ENCODE measurements at regions not wholly inside any gene's neighbourhood (a gene's known extent, or its start where the extent isn't known, plus 50 kb on each side); places are given as distances from the start of the nearest gene placed in this dataset.

DNA sequence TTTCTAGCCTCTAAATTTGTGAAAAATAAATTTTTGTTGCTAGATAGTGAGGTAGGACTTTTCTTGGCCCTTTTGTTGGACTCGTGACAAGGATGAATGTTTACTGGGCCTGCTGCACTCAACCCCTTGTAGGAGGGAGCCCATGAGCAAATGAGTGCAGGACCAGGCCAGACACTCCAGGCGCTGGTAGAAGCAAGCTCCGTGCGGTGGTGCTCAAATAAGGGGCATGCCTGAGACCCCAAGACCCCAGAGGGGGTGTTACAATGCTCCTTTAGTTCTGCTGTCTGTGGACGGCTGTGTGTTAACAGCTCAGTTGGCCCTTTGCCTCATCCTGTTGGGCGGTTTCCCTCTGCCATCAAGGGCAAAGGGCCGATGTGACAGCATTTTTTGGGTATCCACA lies 1195.3 kb upstream of the PHF14 start:
- CTCF ChIA-PET = no interaction called here
- no TSS peak for BruUV-seq (replicated peaks)

DNA sequence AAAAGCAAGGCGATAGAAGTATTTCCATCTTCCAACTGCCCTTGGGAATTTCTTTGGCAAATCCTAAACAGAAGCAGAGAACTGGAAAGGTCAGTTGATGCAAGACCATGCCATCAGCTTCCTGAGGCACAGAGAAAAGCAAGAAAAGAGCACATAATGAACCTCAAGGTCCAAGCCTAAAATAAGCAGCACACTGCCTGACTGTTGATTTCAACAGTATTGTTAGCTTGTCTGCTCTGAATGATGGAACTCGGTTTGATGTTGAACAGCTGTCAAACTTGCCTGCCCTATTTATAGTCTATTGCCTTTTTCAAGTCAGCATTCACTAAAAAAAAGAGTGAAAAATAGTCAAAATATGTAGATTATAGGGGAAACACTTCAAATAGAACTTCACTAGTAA lies 1192.0 kb upstream of the PHF14 start:
- no TSS peak for BruUV-seq (replicated peaks)
- Histone ChIP-seq H3K9me3 (ENCODE audit: low read depth, low read length, poor library complexity, severe bottlenecking) (peaks cover 19% of the 10 kb centered on the region), H3K36me3 (ENCODE audit: insufficient read depth, low read length, poor library complexity, severe bottlenecking) (no peaks in the 10 kb centered on the region), H3K27me3 (replicated peaks; ENCODE audit: insufficient read depth, low read depth, low read length, poor library complexity) (no peaks in the 10 kb centered on the region), H3K4me1 (ENCODE audit: insufficient read depth, low read length, poor library complexity, severe bottlenecking) (no peaks in the 10 kb centered on the region), H3K4me3 (ENCODE audit: low read depth, low read length, poor library complexity, severe bottlenecking) (no peak overlapping the region), H3K27ac (ENCODE audit: low read depth, low read length, poor library complexity, severe bottlenecking) (no peak overlapping the region)
- DNase-seq (ENCODE audit: low spot score) = no peak
- ChIA-PET CTCF (no interaction called here), POLR2A (ENCODE audit: low non-redundant PET) (no interaction called here)
- no peak for TF ChIP-seq EZH2 (IDR thresholded peaks at IDR 0.05; ENCODE audit: borderline replicate concordance, low read depth, low read length, poor library complexity, severe bottlenecking)
- TF ChIP-seq, protein P1, sequence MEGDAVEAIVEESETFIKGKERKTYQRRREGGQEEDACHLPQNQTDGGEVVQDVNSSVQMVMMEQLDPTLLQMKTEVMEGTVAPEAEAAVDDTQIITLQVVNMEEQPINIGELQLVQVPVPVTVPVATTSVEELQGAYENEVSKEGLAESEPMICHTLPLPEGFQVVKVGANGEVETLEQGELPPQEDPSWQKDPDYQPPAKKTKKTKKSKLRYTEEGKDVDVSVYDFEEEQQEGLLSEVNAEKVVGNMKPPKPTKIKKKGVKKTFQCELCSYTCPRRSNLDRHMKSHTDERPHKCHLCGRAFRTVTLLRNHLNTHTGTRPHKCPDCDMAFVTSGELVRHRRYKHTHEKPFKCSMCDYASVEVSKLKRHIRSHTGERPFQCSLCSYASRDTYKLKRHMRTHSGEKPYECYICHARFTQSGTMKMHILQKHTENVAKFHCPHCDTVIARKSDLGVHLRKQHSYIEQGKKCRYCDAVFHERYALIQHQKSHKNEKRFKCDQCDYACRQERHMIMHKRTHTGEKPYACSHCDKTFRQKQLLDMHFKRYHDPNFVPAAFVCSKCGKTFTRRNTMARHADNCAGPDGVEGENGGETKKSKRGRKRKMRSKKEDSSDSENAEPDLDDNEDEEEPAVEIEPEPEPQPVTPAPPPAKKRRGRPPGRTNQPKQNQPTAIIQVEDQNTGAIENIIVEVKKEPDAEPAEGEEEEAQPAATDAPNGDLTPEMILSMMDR (conservative IDR thresholded peaks at IDR 0.05; ENCODE audit: low read depth, low read length) = no peak
- intact Hi-C loops (cut with micrococcal nuclease; ENCODE audit: unreplicated experiment) = no loop called here

More for the DNA sequence above, 1195.3 kb upstream of the PHF14 start:
- intact Hi-C loops (cut with micrococcal nuclease; ENCODE audit: unreplicated experiment) = no loop called here
- Histone ChIP-seq H3K9me3 (ENCODE audit: low read depth, low read length, poor library complexity, severe bottlenecking) (peaks cover 15% of the 10 kb centered on the region), H3K27ac (ENCODE audit: low read depth, low read length, poor library complexity, severe bottlenecking) (no peak overlapping the region), H3K4me1 (ENCODE audit: insufficient read depth, low read length, poor library complexity, severe bottlenecking) (no peaks in the 10 kb centered on the region), H3K27me3 (replicated peaks; ENCODE audit: insufficient read depth, low read depth, low read length, poor library complexity) (no peaks in the 10 kb centered on the region), H3K36me3 (ENCODE audit: insufficient read depth, low read length, poor library complexity, severe bottlenecking) (no peaks in the 10 kb centered on the region), H3K4me3 (ENCODE audit: low read depth, low read length, poor library complexity, severe bottlenecking) (no peak overlapping the region)
- no peak for TF ChIP-seq EZH2 (IDR thresholded peaks at IDR 0.05; ENCODE audit: borderline replicate concordance, low read depth, low read length, poor library complexity, severe bottlenecking)
- TF ChIP-seq, protein P1 (conservative IDR thresholded peaks at IDR 0.05; ENCODE audit: low read depth, low read length) = no peak
- POLR2A ChIA-PET (ENCODE audit: low non-redundant PET) = no interaction called here
- no peak for DNase-seq (ENCODE audit: low spot score)

DNA sequence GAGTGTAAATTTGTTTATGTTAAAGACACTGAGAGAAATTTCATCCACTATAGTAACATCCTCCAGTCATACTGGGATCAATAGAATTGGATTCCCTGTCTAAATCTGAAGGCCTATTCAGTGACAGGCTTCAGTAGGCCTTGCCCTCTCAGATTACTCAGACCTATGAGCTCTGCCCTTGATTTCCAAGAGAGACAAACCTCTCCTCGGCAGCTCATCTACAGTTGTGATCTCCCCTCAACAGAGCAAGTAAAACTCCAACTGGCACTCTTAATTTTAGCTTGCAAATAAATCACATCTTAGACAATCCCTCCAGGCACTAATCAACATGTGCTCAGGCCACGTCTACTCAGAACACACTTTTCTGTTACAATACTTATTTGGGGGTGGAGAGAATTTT lies 1191.4 kb upstream of the PHF14 start:
- Histone ChIP-seq H3K36me3 (ENCODE audit: insufficient read depth, low read length, poor library complexity, severe bottlenecking) (no peaks in the 10 kb centered on the region), H3K9me3 (ENCODE audit: low read depth, low read length, poor library complexity, severe bottlenecking) (peaks cover 14% of the 10 kb centered on the region), H3K4me1 (ENCODE audit: insufficient read depth, low read length, poor library complexity, severe bottlenecking) (no peaks in the 10 kb centered on the region), H3K4me3 (ENCODE audit: low read depth, low read length, poor library complexity, severe bottlenecking) (no peak overlapping the region), H3K27me3 (replicated peaks; ENCODE audit: insufficient read depth, low read depth, low read length, poor library complexity) (no peaks in the 10 kb centered on the region), H3K27ac (ENCODE audit: low read depth, low read length, poor library complexity, severe bottlenecking) (no peak overlapping the region)
- BruUV-seq (replicated peaks) = no TSS peak
- intact Hi-C loops (cut with micrococcal nuclease; ENCODE audit: unreplicated experiment) = no loop called here
- CTCF ChIA-PET = no interaction called here
- POLR2A ChIA-PET (ENCODE audit: low non-redundant PET) = no interaction called here
- no peak for TF ChIP-seq EZH2 (IDR thresholded peaks at IDR 0.05; ENCODE audit: borderline replicate concordance, low read depth, low read length, poor library complexity, severe bottlenecking)
- TF ChIP-seq, protein P1 (conservative IDR thresholded peaks at IDR 0.05; ENCODE audit: low read depth, low read length) = no peak
- DNase-seq (ENCODE audit: low spot score) = no peak
